ENCODE measurements at regions not wholly inside any gene's neighbourhood (a gene's known extent, or its start where the extent isn't known, plus 50 kb on each side); places are given as distances from the start of the nearest gene placed in this dataset.

DNA sequence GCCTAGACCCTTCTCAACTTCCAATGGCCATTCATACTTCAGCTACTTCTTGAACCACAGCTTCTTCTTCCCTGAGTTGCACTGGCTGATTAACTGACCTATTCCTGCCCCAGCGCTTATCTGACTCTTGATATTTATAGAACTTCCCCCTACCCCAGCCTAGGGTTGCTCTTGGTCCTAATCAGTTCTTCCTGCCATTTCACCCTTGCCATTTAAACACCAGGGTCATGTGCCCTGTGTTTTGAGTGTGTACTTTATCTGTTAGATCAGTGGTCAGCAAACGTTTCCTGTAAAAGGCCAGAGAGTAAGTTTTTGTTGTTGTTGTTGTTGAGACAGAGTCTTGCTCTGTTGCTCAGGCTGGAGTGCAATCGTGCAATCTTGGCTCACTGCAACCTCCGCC, 82.4 kb upstream of the COX10 start (continued):
- TF ChIP-seq, protein P1, sequence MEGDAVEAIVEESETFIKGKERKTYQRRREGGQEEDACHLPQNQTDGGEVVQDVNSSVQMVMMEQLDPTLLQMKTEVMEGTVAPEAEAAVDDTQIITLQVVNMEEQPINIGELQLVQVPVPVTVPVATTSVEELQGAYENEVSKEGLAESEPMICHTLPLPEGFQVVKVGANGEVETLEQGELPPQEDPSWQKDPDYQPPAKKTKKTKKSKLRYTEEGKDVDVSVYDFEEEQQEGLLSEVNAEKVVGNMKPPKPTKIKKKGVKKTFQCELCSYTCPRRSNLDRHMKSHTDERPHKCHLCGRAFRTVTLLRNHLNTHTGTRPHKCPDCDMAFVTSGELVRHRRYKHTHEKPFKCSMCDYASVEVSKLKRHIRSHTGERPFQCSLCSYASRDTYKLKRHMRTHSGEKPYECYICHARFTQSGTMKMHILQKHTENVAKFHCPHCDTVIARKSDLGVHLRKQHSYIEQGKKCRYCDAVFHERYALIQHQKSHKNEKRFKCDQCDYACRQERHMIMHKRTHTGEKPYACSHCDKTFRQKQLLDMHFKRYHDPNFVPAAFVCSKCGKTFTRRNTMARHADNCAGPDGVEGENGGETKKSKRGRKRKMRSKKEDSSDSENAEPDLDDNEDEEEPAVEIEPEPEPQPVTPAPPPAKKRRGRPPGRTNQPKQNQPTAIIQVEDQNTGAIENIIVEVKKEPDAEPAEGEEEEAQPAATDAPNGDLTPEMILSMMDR (IDR thresholded peaks at IDR 0.05): no peak

DNA sequence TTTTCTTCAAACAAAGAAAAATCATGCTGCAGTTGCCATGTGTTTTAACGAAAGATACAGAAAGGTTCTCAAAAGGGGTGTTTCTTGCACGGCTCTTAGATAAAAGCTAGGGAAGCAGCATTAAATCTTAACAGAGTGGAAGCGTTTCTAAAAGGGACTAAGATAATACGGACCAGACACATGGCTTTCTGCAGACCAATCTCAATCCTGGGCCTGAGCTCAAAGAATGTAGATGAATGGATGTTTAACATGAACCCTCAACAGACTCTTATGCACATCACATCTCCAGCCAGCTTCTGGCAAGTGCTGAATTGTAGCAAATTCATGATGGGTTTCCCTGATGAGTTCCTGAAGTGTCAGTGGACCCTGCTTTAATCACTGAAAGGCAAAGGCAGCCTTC, 80.2 kb upstream of the COX10 start:
- ATAC-seq (no peak), DNase-seq (ENCODE audit: low spot score) (no peak)
- H3K36me3 Mint-ChIP-seq: no peaks in the 10 kb centered on the region
- H3K27ac Mint-ChIP-seq: no peak overlapping the region; the same call in 1 of the 2 replicates
- H3K27me3 Mint-ChIP-seq (ENCODE audit: low read depth): no peaks in the 10 kb centered on the region
- TF ChIP-seq ZNF671 (CRISPR knock-in tag; IDR thresholded peaks at IDR 0.05): no peak
- POLR2A ChIA-PET: no interaction called here
- CTCF ChIA-PET: no interaction called here
- H3K9me3 Mint-ChIP-seq: peaks cover 3% of the 10 kb centered on the region; the same call in 1 of the 2 replicates
- no peak overlapping the region for H3K4me3 Mint-ChIP-seq
- H3K4me1 Mint-ChIP-seq: peaks cover 22% of the 10 kb centered on the region

DNA sequence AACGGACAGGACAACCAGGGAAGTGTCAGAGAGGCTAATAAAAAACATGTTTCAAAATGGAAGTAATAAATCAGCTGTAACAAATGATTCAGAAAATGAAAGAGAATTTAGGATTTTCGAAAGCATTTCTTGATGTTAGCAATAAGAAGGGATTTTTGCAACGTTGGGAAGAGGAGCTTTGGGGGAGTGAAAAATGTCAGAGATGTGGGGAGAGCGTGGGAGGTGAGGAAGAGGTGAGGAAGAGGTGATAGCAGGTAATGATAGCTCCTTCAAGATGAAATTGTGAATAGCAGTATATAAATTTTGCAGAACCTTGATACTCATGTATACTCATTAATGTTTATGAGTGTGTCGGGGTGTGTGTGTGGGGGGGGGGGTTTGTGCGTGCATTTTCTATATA, 76.2 kb upstream of the COX10 start:
- no peaks in the 10 kb centered on the region for H3K36me3 Mint-ChIP-seq
- DNase-seq (ENCODE audit: low spot score): no peak
- peaks cover 3% of the 10 kb centered on the region; the same call in 1 of the 2 replicates for H3K9me3 Mint-ChIP-seq
- CTCF ChIA-PET: no interaction called here
- TF ChIP-seq MYBL2 (CRISPR knock-in tag; IDR thresholded peaks at IDR 0.05) (no peak), GTF2I (CRISPR knock-in tag; conservative IDR thresholded peaks at IDR 0.05) (no peak), ATF1 (CRISPR knock-in tag; IDR thresholded peaks at IDR 0.05) (no peak), ELF4 (CRISPR knock-in tag; IDR thresholded peaks at IDR 0.05; ENCODE audit: low read depth) (no peak)
- TF ChIP-seq, protein P2, sequence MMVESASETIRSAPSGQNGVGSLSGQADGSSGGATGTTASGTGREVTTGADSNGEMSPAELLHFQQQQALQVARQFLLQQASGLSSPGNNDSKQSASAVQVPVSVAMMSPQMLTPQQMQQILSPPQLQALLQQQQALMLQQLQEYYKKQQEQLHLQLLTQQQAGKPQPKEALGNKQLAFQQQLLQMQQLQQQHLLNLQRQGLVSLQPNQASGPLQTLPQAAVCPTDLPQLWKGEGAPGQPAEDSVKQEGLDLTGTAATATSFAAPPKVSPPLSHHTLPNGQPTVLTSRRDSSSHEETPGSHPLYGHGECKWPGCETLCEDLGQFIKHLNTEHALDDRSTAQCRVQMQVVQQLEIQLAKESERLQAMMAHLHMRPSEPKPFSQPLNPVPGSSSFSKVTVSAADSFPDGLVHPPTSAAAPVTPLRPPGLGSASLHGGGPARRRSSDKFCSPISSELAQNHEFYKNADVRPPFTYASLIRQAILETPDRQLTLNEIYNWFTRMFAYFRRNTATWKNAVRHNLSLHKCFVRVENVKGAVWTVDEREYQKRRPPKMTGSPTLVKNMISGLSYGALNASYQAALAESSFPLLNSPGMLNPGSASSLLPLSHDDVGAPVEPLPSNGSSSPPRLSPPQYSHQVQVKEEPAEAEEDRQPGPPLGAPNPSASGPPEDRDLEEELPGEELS (CRISPR knock-in tag; IDR thresholded peaks at IDR 0.05): no peak
- TF ChIP-seq, protein P3, sequence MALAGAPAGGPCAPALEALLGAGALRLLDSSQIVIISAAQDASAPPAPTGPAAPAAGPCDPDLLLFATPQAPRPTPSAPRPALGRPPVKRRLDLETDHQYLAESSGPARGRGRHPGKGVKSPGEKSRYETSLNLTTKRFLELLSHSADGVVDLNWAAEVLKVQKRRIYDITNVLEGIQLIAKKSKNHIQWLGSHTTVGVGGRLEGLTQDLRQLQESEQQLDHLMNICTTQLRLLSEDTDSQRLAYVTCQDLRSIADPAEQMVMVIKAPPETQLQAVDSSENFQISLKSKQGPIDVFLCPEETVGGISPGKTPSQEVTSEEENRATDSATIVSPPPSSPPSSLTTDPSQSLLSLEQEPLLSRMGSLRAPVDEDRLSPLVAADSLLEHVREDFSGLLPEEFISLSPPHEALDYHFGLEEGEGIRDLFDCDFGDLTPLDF (CRISPR knock-in tag; IDR thresholded peaks at IDR 0.05): no peak
- TF ChIP-seq, protein P1 (IDR thresholded peaks at IDR 0.05): no peak
- POLR2A ChIA-PET: no interaction called here
- no peak for ATAC-seq
- no peaks in the 10 kb centered on the region for H3K27me3 Mint-ChIP-seq (ENCODE audit: low read depth)
- peaks cover 15% of the 10 kb centered on the region for H3K4me1 Mint-ChIP-seq
- no peak overlapping the region for H3K4me3 Mint-ChIP-seq
- no peak overlapping the region for H3K27ac Mint-ChIP-seq

DNA sequence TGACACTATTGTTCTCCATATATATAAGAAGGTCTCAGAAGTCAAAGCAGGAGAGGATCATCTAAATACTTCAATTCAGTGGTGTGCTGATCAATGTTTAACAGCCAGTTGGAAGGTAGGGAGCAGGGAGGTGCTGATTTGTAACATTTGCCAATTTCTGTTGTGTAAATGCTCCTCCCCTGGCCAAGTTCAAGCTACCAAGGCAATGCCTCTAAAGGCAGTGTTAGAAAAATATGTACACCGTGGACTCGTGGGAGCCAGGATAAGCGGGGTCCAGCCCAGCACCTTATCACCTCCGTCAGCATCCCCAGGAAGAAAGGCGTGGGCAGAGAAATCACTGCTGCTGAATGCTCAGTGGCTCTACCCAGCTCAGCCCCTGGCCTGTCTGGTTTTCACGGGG, 75.3 kb upstream of the COX10 start:
- DNase-seq (ENCODE audit: low spot score): no peak
- ATAC-seq: no peak
- H3K4me1 Mint-ChIP-seq: peaks cover 15% of the 10 kb centered on the region
- no peak overlapping the region for H3K4me3 Mint-ChIP-seq
- H3K36me3 Mint-ChIP-seq: no peaks in the 10 kb centered on the region
- ChIA-PET CTCF (no interaction called here), POLR2A (no interaction called here)
- H3K9me3 Mint-ChIP-seq: peaks cover 3% of the 10 kb centered on the region; the same call in 1 of the 2 replicates
- H3K27ac Mint-ChIP-seq: no peak overlapping the region
- no peaks in the 10 kb centered on the region for H3K27me3 Mint-ChIP-seq (ENCODE audit: low read depth)
- TF ChIP-seq PRRX2 (CRISPR knock-in tag; IDR thresholded peaks at IDR 0.05) (no peak), ZNF317 (CRISPR knock-in tag; IDR thresholded peaks at IDR 0.05; ENCODE audit: borderline replicate concordance, low read depth) (no peak), FOXP1 (CRISPR knock-in tag; IDR thresholded peaks at IDR 0.05; ENCODE audit: borderline replicate concordance) (no peak), IRF2 (CRISPR knock-in tag; IDR thresholded peaks at IDR 0.05; ENCODE audit: borderline replicate concordance, low read depth) (no peak), ZNF263 (CRISPR knock-in tag; IDR thresholded peaks at IDR 0.05; ENCODE audit: low read depth) (no peak), KAT7 (CRISPR knock-in tag; IDR thresholded peaks at IDR 0.05; ENCODE audit: borderline replicate concordance) (no peak), NFATC4 (CRISPR knock-in tag; IDR thresholded peaks at IDR 0.05) (no peak), MYBL2 (CRISPR knock-in tag; IDR thresholded peaks at IDR 0.05) (no peak), HMGA2 (CRISPR knock-in tag; IDR thresholded peaks at IDR 0.05) (no peak)
- TF ChIP-seq, protein P4, sequence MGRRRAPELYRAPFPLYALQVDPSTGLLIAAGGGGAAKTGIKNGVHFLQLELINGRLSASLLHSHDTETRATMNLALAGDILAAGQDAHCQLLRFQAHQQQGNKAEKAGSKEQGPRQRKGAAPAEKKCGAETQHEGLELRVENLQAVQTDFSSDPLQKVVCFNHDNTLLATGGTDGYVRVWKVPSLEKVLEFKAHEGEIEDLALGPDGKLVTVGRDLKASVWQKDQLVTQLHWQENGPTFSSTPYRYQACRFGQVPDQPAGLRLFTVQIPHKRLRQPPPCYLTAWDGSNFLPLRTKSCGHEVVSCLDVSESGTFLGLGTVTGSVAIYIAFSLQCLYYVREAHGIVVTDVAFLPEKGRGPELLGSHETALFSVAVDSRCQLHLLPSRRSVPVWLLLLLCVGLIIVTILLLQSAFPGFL (CRISPR knock-in tag; IDR thresholded peaks at IDR 0.05; ENCODE audit: borderline replicate concordance): no peak
- TF ChIP-seq, protein P2 (CRISPR knock-in tag; IDR thresholded peaks at IDR 0.05): no peak

All from WTC11 (cell line).